HepG2 (cell line): ENCODE measurements at regions not wholly inside any gene's neighbourhood (a gene's known extent, or its start where the extent isn't known, plus 50 kb on each side); places are given as distances from the start of the nearest gene placed in this dataset.

Experiments used
- ATAC-seq: fragments of 200-7000 bp; cut with Tn5 transposase; 3 replicates; pipeline ENCODE4 v1.9.1; 2020; ENCODE audit warnings: mild to moderate bottlenecking, moderate library complexity
- BruUV-seq: library from RNA; stranded (reverse); fragments of 400-500 nt; replicated peaks from 2 replicates; lab custom pipeline; 2021; lab: Mats Ljungman, UMichigan
- CTCF ChIA-PET: fragments of 300-600 bp; formaldehyde crosslinking; extraction: SDS; loops from one replicate; lab custom pipeline; 2021; ENCODE audit warnings: low total read pairs, inconsistent platforms, low intra/inter-chr PET ratio; lab: Yijun Ruan, JAX
- POLR2A ChIA-PET: fragments of 350-600 bp; sonication (Branson Sonifier 250); formaldehyde crosslinking; loops from one replicate; lab custom pipeline; 2020; ENCODE audit warnings: antibody characterized with exemption, inconsistent platforms; lab: Yijun Ruan, JAX
- DNase-seq: peaks from one replicate; pipeline ENCODE4 v3.0.0-alpha.2; 2015; ENCODE audit warnings: low spot score
- FAIRE-seq: peaks from 3 replicates; lab custom pipeline; 2011; peaks lifted over from hg19 to GRCh38; lab: Jason Lieb, UNC
- H2AFZ ChIP-seq: one replicate; pipeline ENCODE4 v1.6.1; 2011; ENCODE audit warnings: low read length, inconsistent platforms
- H3K27ac ChIP-seq: fragments of 300-600 bp; 3 replicates; pipeline ENCODE4 v1.8.0; 2011; ENCODE audit warnings: mixed run types, mild to moderate bottlenecking, mixed read lengths, low read length, inconsistent platforms; ENCODE audit not compliant: insufficient read depth; ENCODE audit errors: extremely low read length
- H3K27me3 ChIP-seq, 2 experiments: fragments of 200-600 bp in 1 of 2; 2 replicates in 1 of 2; 3 replicates in 1 of 2; pipeline versions ENCODE4 v1.6.0 to v1.8.0; 2011; ENCODE audit warnings: low read length in 2 of 2, mild to moderate bottlenecking in 2 of 2, moderate library complexity in 2 of 2, inconsistent platforms in 1 of 2; ENCODE audit not compliant: insufficient read depth in 2 of 2, control insufficient read depth in 1 of 2
- H3K36me3 ChIP-seq, 2 experiments: fragments of 200-600 bp in 1 of 2; replicated peaks in 1 of 2; 2 replicates in 1 of 2; 3 replicates in 1 of 2; pipeline versions ENCODE4 v1.5.1 to v1.8.0; 2011; ENCODE audit warnings: low read length in 2 of 2, inconsistent platforms in 1 of 2; ENCODE audit not compliant: insufficient read depth in 2 of 2, control insufficient read depth in 1 of 2
- H3K4me1 ChIP-seq: 2 replicates; pipeline ENCODE4 v1.5.1; 2012; ENCODE audit warnings: low read length, inconsistent platforms; ENCODE audit not compliant: insufficient read depth
- H3K4me2 ChIP-seq: 2 replicates; pipeline ENCODE4 v1.6.0; 2011; ENCODE audit warnings: low read depth, low read length, inconsistent platforms
- H3K4me3 ChIP-seq, 3 experiments: fragments of 200-600 bp in 1 of 3; sonication (generic), shearing (Covaris generic) in 1 of 3; replicated peaks in 1 of 3; 2 replicates each; pipeline ENCODE4 v1.5.1; 2011 to 2016; ENCODE audit warnings: low read length in 3 of 3, inconsistent platforms in 2 of 3, low read depth in 2 of 3, mild to moderate bottlenecking in 2 of 3, control low read depth in 1 of 3, mixed read lengths in 1 of 3; ENCODE audit not compliant: insufficient read depth in 1 of 3
- H3K79me2 ChIP-seq: one replicate; pipeline ENCODE4 v1.6.1; 2011; ENCODE audit warnings: low read length, inconsistent platforms; ENCODE audit not compliant: insufficient read depth
- H3K9ac ChIP-seq: 2 replicates; pipeline ENCODE4 v1.6.0; 2011; ENCODE audit warnings: mild to moderate bottlenecking, low read depth, low read length, inconsistent platforms; ENCODE audit not compliant: insufficient read depth
- H3K9me3 ChIP-seq: 2 replicates; pipeline ENCODE4 v1.5.1; 2012; ENCODE audit warnings: mild to moderate bottlenecking, low read length
- H4K20me1 ChIP-seq: 2 replicates; pipeline ENCODE4 v1.6.0; 2011; ENCODE audit warnings: inconsistent platforms, mild to moderate bottlenecking, low read length, moderate library complexity; ENCODE audit not compliant: insufficient read depth
- UBTF ChIP-seq: sonication (generic); formaldehyde crosslinking; IDR thresholded peaks from 2 replicates; pipeline ENCODE4 v1.4.0; 2020; ENCODE audit warnings: mild to moderate bottlenecking, missing genetic modification reagents
- ZBTB10 ChIP-seq: sonication (generic); formaldehyde crosslinking; IDR thresholded peaks from 2 replicates; pipeline ENCODE4 v1.4.0; 2020; ENCODE audit warnings: missing genetic modification reagents, borderline replicate concordance
- WGBS: methylation state at CpG from one replicate; pipeline ENCODE4 v1.1.6; 2017; ENCODE audit warnings: low lambda C conversion rate; 5-methylcytosine and 5-hydroxymethylcytosine counted together
- in situ Hi-C: cut with HindIII; loops from 2 replicates; pipeline ENCODE4 v1.10.0; 2017; ENCODE audit warnings: low pct_unique_long_range_greater_than_20kb; ENCODE audit not compliant: extremely low pct_ligation_motif_present
- intact Hi-C: fragments of 100-400 bp; cut with micrococcal nuclease; formaldehyde crosslinking; loops from one replicate; pipeline ENCODE4 v1.10.0; 2022; ENCODE audit not compliant: unreplicated experiment

DNA sequence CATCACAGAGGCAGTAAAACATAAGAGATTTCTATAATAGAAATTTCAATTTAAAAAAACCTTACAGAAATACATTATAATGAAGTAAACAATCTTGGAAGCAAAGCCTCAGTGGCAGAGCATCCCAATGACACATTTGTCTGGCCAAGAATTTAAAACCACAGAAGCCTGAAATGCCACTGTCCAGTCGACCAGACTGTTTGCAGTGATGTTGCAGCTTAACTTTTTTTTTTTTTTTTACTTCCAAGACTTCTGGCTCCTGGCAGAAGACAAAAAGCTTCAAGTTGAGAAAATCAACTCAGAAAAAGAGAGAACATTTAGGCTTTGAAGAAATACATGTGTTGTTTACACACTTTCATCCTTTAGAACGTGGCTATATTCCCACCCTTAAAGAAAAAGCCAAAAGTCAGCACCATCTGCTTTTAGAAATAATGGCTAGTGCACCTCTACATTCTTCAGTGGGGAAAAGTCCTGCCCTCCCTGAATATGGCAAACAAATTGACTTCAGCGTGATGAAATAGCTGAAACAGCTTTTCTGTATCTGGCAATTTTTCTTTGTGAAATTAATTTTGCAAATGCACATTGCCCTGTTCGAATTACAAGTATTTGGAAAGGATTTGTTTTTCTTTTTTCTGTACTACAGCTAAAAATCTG, 205.5 kb upstream of the MON1B start (continued):
- no peak for TF ChIP-seq ZBTB10 (CRISPR knock-in tag)

GRCh38 chr16:76988526-76988925, 202.5 kb upstream of the MON1B start:
- Histone ChIP-seq H4K20me1 (no peaks in the 10 kb centered on the region), H3K79me2 (no peaks in the 10 kb centered on the region), H3K9me3 (peaks cover 12% of the 10 kb centered on the region; the same call in 1 of the 2 replicates), H3K4me3 (no peak overlapping the region), H3K27me3 (no peaks in the 10 kb centered on the region), H3K4me2 (no peak overlapping the region), H3K4me1 (no peaks in the 10 kb centered on the region), H3K9ac (no peak overlapping the region), H3K27ac (no peak overlapping the region), H3K36me3 (no peaks in the 10 kb centered on the region), H2AFZ (no peak overlapping the region)
- ATAC-seq: no peak
- DNase-seq: no peak
- 29% methylated on average over 2 of the region's 2 CpGs for WGBS
- POLR2A ChIA-PET: no interaction called here
- in situ Hi-C loops (no loop called here), intact Hi-C loops (no loop called here)
- no peak for TF ChIP-seq UBTF (CRISPR knock-in tag)
- BruUV-seq: no TSS peak
- FAIRE-seq: no peak
- CTCF ChIA-PET: no interaction called here
